ENCODE measurements at regions not wholly inside any gene's neighbourhood (a gene's known extent, or its start where the extent isn't known, plus 50 kb on each side); places are given as distances from the start of the nearest gene placed in this dataset.
"Not testable (repeated sequence)": the region's sequence is repeated elsewhere in the genome, so short reads cannot be mapped to it uniquely, and the experiment has no call there.

DNA sequence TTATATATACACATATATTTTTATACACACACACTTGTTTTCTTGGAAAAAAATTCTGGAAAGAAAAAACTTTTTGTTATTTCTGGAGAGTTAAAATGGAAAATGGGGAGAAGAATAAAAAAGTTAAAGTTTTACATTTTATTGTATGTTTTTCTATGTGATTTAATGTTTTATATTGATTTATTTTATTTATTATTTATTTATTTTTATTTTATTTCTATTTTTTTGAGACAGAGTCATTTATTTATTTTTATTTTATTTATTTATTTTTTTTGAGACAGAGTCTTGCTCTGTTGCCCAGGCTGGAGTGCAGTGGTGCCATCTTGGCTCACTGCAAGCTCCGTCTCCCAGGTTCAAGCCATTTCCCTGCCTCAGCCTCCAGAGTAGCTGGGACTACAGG lies 307.0 kb upstream of the FAM98A start:
- DNase-seq: not testable (repeated sequence)

DNA sequence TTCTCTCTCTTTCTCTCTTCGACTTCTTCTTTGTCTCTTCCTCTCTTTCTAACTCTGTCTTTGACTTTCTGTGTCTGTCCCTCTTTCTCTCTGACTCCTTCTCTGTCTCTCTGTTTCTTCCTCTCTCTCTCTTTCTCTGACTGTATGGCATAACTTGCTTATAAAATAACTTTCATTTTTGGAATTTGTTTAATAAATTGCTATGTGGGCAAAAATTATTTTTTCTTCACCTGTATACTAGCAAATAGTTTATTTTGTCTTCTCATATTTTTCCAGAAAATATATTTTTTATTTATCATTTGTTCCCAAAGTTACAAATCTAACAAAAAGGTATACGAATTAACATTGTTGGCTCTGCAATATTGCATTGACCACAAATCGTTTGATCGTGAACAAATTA lies 305.7 kb upstream of the FAM98A start:
- DNase-seq: no peak

DNA sequence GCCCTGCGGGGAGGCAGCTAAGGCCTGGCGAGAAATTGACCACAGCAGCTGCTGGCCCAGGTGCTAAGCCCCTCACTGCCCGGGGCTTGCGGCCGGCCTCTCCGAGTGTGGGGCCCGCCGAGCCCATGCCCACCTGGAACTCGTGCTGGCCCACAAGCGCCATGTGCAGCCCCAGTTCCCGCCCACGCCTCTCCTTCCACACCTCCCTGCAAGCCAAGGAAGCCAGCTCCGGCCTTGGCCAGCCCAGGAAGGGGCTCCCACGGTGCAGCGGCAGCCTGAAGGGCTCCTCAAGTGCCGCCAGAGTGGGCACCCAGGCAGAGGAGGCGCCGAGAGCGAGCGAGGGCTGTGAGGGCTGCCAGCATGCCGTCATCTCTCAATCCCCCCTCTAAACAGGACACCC lies 304.6 kb upstream of the FAM98A start:
- no peak for DNase-seq

DNA sequence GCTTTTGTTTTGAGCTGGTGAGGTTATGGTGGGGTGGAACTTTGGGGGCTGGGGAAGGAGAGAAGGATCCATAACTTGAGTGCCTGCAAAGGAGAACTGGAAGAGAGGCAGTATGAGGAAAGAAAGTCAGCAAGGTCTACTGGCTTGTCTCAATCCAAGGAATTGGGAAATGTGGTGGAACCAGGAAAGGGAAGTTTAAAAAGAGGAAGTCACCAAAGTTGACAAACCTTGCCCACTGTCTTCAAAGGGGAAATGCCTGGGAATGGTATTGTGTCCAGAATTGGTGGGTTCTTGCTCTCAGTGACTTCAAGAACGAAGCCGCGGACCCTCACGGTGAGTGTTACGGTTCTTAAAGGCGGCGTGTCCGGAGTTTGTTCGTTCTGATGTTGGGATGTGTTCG lies 304.1 kb upstream of the FAM98A start:
- DNase-seq: no peak

DNA sequence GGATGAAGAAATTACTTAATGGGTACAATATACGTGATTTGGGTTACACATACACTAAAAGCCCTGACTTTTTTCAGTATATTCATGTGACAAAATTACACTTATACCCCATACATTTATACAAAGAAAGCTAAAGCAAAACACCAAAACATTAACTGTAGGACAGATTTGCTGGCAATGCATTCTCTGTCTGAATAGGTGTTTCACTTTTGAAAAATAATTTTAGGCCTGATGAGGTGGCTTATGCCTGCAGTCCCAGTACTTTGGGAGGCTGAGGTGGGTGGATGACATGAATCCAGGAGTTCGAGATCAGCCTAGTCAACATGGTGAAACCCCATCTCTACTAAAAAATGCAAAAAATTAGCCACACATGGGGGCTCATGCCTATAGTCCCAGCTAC lies 301.5 kb upstream of the FAM98A start:
- no peak for DNase-seq

DNA sequence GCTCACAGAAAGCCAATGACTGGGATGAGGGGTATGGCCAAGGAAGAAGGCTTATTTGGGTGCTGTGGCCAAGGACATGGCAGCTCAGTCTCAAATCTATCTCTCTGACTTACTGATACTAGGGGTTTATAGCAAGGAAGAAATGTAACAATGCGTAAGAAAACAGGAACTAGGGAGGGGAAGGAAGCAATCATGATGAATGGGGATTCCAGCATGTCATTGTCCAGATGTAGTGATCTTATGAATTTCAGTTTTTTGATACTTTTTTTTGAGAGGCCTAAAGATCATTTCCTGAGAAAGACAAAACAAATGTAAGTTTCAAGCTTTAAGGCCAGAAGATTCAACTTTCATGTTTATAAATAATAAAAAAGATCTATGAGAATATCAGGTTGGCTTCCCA lies 298.6 kb upstream of the FAM98A start:
- no peak for DNase-seq

DNA sequence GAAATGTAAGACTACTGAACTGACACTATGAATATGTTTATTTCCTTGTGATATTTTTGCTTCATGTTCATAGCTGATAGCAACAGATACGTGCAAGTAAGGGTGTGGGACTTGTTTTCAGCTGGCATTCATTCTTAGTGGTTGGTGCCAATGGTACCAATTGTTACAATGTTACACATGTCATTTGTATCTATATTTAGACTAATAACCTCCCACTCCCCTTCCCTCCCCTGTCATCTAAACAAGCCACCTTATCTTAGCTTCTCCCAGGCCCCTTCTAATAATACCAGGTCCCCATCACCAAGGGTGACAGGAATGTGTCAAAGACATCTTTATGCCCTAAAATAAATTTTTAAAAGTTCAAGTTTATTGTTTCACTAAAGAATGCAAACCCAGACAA lies 294.7 kb upstream of the FAM98A start:
- no peak for DNase-seq

DNA sequence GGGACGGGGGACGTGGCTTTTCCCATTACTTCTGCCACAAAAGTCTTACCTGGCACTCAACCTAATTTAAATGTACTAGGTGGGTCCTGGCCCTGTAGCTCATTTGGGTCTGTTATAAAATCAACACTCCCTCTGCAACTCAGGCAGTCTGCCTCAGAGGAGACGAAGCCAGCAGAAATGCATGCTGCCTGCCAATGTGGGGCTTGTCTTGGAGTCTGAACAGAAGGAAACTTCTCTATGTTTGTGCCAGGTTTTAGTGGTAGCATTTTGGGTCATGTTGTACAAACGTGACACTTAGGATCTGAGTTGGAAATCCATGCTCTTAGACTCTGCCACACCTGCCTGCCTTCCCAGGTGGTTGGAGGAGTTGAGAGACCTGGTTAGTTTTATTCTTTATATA lies 292.5 kb upstream of the FAM98A start:
- DNase-seq: no peak

DNA sequence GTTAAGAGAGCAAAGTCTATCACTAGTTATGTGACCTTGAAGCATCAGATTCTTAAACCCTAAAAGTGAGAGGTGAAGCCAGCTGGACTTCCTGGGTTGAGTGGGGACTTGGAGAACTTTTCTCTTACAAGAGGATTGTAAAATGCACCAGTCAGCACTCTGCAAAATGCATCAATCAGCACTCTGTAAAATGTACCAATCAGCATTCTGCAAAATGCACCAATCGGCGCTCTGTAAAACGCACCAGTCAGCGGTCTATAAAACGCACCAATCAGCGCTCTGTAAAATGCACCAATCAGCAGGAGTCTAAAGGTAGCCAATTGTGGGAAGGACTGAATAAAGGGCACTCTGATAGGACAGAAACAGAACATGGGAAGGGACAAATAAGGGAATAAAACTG lies 291.6 kb upstream of the FAM98A start:
- DNase-seq: no peak

DNA sequence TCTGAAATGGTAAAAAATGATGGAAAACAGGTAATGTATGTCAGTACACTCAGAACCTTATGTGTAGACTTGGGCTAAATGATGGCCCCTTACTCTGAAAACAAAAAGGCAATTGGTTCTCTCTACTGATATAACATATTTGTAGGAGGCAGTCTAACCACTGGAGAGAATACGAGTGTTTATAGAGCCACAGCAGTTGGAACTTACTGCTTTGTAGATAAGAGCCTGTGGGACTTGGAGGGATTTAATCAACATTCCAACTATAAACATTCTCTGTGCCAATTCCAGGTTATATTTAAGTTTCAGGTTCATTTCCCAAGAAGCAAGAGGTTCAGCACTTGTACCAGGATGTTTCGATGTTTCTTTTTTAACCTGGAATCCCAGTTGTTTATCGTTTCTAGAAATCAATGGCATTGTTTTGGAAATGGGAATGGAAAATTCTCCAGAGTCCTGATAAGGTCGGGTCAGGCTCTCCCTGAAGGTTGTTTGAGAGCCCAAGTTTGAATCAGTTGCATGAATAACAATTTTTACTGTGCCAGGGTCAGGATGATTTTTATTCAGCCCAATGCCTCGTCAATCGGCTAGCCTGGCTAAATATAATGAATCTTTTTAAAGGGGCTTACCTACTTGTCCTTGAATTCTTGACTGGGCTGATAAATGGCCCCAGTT lies 278.4 kb upstream of the FAM98A start:
- no peak for DNase-seq

DNA sequence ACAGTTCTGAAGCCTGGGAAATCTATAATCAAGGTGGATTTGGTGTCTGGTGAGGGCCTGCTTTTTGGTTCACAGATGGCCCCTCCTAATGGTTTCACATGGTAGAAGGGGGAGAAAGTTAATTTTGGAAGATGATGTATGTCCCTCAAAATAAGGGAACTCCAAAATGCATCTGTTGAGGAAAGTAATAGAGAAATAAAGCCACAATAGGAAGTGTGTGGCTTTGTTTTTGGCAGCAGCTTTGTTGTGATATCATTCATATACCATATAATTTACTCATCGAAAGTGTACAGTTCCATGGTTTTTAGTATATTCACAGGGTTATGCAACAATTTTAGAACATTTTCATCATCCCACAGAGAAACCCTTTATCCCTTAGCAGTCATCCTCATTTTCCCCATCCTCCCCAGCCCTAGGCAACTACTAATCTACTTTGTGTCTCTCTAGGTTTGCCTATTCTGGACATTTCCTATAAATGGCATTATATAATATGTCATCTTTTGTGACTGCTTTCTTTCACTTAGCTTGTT lies 274.0 kb upstream of the FAM98A start:
- DNase-seq: no peak

DNA sequence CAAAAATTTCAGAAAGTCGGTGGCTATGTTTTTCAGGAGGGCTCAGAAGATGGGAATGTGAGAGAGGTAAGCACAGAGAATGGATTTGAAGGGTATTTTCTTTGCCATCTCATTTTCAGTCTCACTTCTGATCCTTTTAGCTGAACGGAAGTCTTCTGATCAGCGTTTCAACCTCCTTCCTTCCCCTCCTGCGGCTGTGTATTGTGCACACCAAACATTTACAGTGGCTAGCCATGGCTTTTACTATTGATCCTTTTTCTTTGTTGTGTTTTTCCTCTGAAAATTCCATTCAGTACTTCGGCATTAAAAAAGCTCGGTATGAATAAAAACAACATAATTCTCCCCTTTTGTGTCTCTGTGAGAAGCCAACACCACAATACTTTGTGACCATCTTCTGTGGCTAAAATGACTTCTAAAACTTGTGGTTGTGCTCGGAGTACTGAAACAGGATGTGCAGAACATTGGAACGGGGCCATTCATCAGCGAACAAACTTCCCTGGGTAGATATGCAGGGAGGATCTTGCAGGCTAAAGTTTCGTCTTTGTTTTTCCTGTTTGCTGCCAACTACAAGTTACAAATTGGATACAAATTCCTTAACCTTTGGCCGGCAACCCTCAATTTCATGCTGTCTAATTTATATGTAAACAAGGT lies 260.8 kb upstream of the FAM98A start:
- no peak for DNase-seq

DNA sequence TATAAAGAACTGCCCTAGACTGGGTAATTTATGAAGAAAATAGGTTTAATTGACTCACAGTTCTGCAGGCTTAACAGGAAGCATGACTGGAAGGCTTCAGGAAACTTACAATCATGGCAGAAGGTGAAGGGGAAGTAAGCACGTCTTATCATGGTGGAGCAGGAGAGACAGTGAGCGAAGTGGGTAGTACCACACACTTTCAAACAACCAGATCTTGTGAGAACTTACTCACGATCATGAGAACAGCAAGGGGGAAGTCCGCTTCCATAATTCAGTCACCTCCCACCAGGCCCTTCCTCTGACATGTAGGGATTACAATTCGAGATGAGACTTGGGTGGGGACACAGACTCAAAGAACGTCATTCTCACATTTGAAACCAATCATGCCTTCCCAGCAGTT lies 260.1 kb upstream of the FAM98A start:
- no peak for DNase-seq

DNA sequence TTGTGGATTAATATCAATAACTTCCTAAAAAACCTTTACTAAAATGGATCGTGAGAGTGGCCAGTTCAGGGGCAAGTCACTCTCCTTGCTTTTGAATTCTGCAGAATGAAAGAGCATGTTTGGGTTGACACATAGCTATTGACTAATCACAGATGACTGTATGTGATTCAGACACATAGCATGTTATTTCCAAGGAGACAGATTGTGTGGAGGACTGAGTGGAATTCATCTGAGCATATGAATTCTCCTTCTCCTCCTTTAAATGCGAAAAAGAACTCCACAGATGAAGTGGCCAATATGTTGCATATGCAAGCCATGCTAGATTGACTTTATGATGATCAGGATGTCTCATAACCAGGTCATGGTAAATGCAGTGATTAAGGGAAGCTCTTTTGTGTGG lies 249.4 kb upstream of the FAM98A start:
- no peak for DNase-seq

DNA sequence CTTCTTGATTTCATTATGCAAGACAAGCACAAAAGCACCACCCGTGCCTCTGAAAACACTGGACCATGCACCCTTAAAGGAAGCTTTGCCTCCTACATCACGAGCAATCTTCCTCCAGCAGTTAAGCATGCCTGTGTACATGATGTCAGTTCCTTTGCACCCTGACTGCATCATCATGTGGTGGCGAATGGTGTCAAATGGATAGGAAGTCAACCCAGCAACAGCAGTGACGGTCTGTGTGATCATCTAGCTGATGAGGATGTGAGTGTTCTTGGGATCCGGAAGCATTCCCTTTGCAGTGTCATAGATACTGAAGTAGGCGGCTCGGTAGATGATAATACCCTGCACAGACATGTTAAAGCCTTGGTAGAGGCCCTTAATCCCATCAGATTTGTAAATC lies 240.7 kb upstream of the FAM98A start:
- no peak for DNase-seq

DNA sequence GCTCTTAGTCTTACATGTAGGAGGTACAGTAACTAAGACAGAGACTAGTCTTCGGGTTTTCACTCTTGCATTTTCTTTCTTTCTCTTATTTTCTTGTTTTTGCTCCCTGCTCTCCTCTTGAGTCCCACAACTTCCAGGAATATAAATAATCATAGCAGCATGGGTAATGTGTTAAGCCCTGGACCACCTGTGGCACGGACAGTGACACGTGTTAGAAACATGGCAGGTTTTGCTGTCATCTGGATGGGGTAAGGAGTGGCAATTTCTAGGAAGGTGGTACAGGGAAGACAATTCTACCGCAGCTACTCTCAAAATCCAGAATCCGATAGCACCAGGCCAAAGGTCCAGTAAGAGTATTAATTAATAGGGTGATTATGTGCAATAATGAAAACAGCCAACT lies 237.5 kb upstream of the FAM98A start:
- no peak for DNase-seq

DNA sequence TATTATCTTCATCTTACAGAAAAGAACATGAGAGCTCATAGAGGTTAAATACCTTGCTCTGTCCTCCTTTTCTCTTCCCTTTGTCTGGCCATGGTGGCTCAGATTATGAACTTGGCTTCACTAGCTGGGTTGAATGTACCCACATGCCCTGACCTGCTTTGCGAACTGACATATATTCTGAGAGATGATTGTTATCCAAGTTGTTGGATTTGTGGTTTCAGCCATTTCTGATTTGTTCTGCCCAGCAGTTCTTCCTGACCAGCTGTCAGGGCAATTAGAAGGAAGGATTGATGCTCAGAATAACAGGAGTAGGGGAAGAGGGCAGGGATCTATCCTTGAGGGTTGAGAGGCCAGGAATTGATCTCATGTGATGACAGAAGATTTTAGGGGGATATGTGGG lies 236.8 kb upstream of the FAM98A start:
- DNase-seq: no peak

DNA sequence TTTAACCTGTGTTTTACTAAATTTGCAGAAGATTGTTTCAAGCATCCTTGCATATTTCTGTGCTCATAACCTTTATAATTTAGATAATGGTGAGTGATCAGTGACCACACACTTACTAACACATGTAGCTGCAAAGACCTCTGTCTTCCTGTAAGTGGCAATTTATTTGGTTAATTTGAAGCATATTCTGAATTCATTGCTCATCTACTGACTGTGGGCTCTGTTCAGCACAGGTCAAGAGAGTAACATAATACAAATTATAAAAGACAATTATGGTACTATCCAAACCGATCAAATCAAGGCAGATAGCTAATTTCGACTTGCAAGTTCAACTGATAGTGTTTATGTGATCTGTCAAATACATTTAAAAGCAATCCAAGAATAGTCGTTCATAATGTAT lies 223.9 kb upstream of the FAM98A start:
- no peak for DNase-seq

DNA sequence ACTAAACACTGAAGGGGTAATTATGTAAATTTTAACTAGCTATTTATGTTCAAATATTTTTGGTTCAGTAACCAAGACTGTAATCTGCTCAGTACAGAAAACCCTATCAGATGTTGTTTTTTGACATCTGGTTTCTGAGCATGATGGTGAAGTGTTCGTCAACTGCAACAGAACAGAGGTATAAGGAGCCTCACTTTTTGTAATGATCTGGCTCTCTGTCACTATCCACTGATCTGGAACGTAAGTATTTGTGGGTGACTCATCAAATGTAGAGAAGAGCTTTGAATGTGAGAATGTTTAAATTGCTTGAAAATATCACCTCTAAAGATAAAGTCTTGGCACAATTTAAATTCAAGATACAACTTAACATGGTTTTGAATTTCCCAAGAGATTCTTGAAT lies 213.6 kb upstream of the FAM98A start:
- no peak for DNase-seq

DNA sequence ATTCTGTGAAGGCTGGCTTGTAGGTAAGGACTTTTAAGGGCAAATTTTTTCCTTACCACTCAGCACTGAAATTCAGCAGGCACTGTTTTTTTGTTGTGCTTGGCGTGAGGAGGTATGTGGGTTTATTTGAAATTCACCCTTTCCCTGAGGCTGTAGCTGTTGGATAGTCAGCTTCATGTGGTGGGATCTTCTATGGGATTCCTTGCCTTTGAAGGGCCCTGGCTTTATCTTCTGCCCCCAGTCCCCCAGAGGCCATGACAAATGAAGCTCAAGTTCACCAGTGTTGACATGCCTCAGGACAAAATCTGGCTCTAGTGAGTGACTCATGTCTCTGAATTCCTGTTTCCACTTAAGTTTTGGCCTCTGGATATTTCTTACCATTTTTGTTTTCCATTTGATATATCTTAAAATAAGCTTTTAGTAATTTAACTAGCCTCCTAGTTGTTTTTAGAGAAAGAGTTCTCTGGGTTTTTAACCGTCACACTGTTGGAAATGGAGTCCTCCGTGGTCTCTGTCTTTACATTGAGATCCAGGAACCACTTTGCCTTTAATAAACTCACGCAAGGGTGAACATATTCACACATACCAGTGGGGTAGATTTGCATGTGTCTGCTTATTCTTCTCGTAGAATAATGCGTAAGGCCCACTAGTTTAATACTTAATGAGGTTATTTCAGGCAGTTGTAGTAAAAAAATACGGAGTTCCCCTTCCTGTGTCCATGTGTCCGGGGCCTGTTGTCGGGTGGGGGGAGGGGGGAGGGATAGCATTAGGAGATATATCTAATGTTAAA lies 211.1 kb upstream of the FAM98A start:
- no peak for DNase-seq

DNA sequence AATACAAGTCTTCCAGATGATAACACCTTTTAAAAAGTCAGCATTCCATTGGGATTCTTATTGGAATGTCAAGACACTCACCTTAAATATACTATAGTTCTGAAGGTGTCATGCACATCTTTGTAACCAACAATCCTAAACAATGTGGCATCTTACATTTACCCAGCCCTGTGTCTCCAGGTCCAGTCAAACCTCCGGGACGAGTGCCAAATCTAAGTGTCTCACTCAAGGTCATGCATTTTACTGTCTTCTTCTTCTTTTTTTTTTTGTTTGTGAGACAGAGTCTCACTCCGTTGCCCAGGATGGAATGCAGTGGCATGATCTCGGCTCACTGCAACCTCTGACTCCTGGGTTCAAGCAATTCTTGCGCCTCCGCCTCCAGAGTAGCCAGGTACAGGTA lies 206.9 kb upstream of the FAM98A start:
- DNase-seq: no peak

DNA sequence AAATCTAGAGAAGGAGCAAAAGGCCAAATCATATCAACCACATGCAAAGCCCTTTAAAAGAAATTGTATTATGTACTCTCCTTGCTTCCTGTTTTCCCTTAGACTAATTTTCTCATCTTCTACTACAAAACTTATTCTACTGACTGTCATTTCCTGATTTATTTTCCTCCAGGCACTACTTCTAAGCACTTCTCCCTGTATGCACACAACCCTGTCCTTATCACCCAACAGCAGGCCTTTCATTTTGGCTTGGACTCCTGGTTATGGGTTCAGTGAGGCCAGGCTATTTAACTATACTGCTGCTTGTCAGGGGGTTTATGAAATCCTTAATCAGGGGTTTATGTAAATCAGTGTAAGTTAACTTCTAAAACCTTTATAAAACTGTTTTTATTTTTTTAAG lies 205.1 kb upstream of the FAM98A start:
- DNase-seq: no peak

DNA sequence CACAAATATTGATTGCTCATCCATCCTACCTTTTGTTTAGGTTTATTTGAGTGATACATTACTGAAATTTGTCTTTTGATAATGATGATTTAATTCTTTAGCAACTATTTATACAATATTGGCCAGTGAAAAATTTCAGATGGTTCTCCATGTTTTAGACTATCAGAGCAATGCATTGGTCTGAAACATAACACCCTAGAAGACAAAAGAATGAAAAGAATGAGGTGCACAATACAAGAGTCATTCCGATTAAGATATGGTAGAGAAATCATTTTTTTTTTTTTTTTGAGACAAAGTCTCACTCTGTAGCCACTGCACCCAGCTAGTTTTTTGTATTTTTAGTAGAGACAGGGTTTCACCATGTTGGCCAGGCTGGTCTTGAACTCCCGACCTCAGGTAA lies 197.4 kb upstream of the FAM98A start:
- DNase-seq: no peak

DNA sequence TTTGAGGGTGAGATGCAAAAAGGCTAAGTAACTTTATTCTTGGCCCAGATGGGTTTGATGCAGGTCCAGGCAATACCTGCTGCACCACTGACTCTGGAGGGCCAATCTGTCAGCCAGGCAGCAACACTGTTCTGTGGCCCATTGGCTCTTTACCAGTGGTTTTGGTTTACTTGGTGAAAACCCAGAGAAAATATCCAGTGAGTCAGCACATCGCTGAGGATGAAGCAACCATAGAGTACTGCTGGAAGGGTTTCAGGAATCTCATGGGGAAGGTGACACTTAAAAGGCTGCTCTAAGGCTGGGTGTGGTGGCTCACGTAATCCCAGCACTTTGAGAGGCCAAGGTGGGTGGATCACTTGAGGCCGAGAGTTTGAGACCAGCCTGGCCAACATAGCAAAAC lies 192.5 kb upstream of the FAM98A start:
- DNase-seq: no peak
